HepG2 (cell line): ENCODE measurements at regions not wholly inside any gene's neighbourhood (a gene's known extent, or its start where the extent isn't known, plus 50 kb on each side); places are given as distances from the start of the nearest gene placed in this dataset.

Experiments used
- CHD4 ChIP-seq: fragments of 200-600 bp; sonication (generic); IDR thresholded peaks from 2 replicates; pipeline ENCODE4 v1.7.0; 2017; ENCODE audit warnings: mild to moderate bottlenecking, low read length, borderline replicate concordance
- CTCF ChIP-seq: sonication (generic); formaldehyde crosslinking; IDR thresholded peaks from 2 replicates; pipeline ENCODE4 v1.5.0; 2020; ENCODE audit warnings: mild to moderate bottlenecking, missing genetic modification reagents, moderate library complexity
- EEA1 ChIP-seq: sonication (generic); formaldehyde crosslinking; IDR thresholded peaks from 2 replicates; pipeline ENCODE4 v1.5.1; 2020; ENCODE audit warnings: mild to moderate bottlenecking, missing genetic modification reagents, borderline replicate concordance
- EZH2 ChIP-seq: conservative IDR thresholded peaks from 2 replicates; pipeline ENCODE4 v1.6.1; 2012; ENCODE audit warnings: mild to moderate bottlenecking, low read depth, low read length, moderate library complexity
- GATAD2A ChIP-seq: IDR thresholded peaks from 2 replicates; pipeline ENCODE4 v1.6.1; 2016
- HOXA7 ChIP-seq: sonication (generic); formaldehyde crosslinking; IDR thresholded peaks from 2 replicates; pipeline ENCODE4 v1.8.1; 2022; ENCODE audit warnings: mild to moderate bottlenecking, missing genetic modification reagents, moderate library complexity
- POLR2AphosphoS5 ChIP-seq: IDR thresholded peaks from 2 replicates; pipeline ENCODE4 v1.6.1; 2012; ENCODE audit warnings: low read depth, low read length
- RBM22 ChIP-seq: fragments of 200-400 bp; formaldehyde crosslinking; optimal IDR thresholded peaks from 2 replicates; pipeline ENCODE3; 2017; ENCODE audit warnings: mild to moderate bottlenecking, low read length, moderate library complexity
- SRF ChIP-seq: IDR thresholded peaks from 2 replicates; pipeline ENCODE4 v1.6.1; 2011; ENCODE audit warnings: mild to moderate bottlenecking, low read depth, low read length, moderate library complexity
- TOE1 ChIP-seq: sonication (generic); formaldehyde crosslinking; IDR thresholded peaks from 2 replicates; pipeline ENCODE4 v1.4.0; 2020; ENCODE audit warnings: mild to moderate bottlenecking, missing genetic modification reagents
- ZBTB1 ChIP-seq: sonication (generic); formaldehyde crosslinking; IDR thresholded peaks from 2 replicates; pipeline ENCODE4 v1.4.0; 2020; ENCODE audit warnings: missing genetic modification reagents, borderline replicate concordance
- ZNF704 ChIP-seq: sonication (generic); formaldehyde crosslinking; IDR thresholded peaks from 2 replicates; pipeline ENCODE4 v1.8.1; 2023; ENCODE audit warnings: mild to moderate bottlenecking, inconsistent platforms, moderate library complexity, missing genetic modification reagents, borderline replicate concordance
- ZSCAN25 ChIP-seq: sonication (generic); formaldehyde crosslinking; IDR thresholded peaks from 2 replicates; pipeline ENCODE4 v1.8.0; 2022; ENCODE audit warnings: mild to moderate bottlenecking, missing genetic modification reagents
- TF ChIP-seq, protein P1 (sequence below): sonication (generic); formaldehyde crosslinking; IDR thresholded peaks from 2 replicates; pipeline ENCODE4 v1.4.0; 2020; ENCODE audit warnings: missing genetic modification reagents

DNA sequence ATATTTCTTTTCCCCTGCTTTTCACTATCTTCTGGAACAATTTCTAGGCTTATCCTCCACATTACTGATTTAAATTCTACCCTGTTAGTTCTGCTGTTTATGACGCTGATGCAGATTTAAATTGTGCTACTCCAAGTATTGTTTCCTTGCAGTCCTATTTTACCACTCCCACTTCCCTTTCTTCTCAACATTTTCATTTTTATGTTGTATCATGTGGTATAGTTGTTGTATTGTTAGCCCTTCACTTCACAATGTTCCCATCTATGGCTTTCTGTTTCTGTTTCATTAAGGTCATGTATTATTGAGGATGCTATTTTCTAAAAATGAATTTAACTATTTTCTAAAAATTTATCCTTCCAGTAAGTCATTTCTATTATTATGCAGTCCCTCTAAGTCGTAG, 254.4 kb downstream of the NDUFS4 start:
- TF ChIP-seq, protein P1, sequence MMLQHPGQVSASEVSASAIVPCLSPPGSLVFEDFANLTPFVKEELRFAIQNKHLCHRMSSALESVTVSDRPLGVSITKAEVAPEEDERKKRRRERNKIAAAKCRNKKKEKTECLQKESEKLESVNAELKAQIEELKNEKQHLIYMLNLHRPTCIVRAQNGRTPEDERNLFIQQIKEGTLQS (CRISPR knock-in tag), result no peak
- no peak for TF ChIP-seq CTCF (CRISPR knock-in tag)
- TF ChIP-seq RBM22, result no peak
- TF ChIP-seq POLR2AphosphoS5, result no peak
- no peak for TF ChIP-seq ZSCAN25 (CRISPR knock-in tag)
- no peak for TF ChIP-seq HOXA7 (CRISPR knock-in tag)
- no peak for TF ChIP-seq TOE1 (CRISPR knock-in tag)
- TF ChIP-seq EZH2, result no peak
- no peak for TF ChIP-seq CHD4
- no peak for TF ChIP-seq ZBTB1 (CRISPR knock-in tag)
- TF ChIP-seq SRF, result no peak
- no peak for TF ChIP-seq EEA1 (CRISPR knock-in tag)
- TF ChIP-seq GATAD2A, result no peak
- TF ChIP-seq ZNF704 (CRISPR knock-in tag), result no peak
